ENCODE measurements at regions not wholly inside any gene's neighbourhood (a gene's known extent, or its start where the extent isn't known, plus 50 kb on each side); places are given as distances from the start of the nearest gene placed in this dataset.

GRCh38 chr1:55388960-55389359 is 173.8 kb upstream of the USP24 start:
- TF ChIP-seq ESRRA (IDR thresholded peaks at IDR 0.05; ENCODE audit: borderline replicate concordance, low read length) (no peak), RAD21 (conservative IDR thresholded peaks at IDR 0.05 in 1 of 2, IDR thresholded peaks at IDR 0.05 in 1 of 2) (no peak), CTCF (IDR thresholded peaks at IDR 0.05) (no peak), CBX2 (IDR thresholded peaks at IDR 0.05; ENCODE audit: borderline replicate concordance, low read depth) (no peak), MAFK (IDR thresholded peaks at IDR 0.05; ENCODE audit: partially characterized antibody) (no peak)
- TF ChIP-seq, protein P1, sequence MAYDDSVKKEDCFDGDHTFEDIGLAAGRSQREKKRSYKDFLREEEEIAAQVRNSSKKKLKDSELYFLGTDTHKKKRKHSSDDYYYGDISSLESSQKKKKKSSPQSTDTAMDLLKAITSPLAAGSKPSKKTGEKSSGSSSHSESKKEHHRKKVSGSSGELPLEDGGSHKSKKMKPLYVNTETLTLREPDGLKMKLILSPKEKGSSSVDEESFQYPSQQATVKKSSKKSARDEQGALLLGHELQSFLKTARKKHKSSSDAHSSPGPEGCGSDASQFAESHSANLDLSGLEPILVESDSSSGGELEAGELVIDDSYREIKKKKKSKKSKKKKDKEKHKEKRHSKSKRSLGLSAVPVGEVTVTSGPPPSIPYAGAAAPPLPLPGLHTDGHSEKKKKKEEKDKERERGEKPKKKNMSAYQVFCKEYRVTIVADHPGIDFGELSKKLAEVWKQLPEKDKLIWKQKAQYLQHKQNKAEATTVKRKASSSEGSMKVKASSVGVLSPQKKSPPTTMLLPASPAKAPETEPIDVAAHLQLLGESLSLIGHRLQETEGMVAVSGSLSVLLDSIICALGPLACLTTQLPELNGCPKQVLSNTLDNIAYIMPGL (CRISPR knock-in tag; IDR thresholded peaks at IDR 0.05; ENCODE audit: borderline replicate concordance), result no peak
